GM18867 (cell line): ENCODE measurements at regions not wholly inside any gene's neighbourhood (a gene's known extent, or its start where the extent isn't known, plus 50 kb on each side); places are given as distances from the start of the nearest gene placed in this dataset.
"Not testable (repeated sequence)": the region's sequence is repeated elsewhere in the genome, so short reads cannot be mapped to it uniquely, and the experiment has no call there.

Experiments
- ATAC-seq: cut with Tn5 transposase; IDR thresholded peaks from one replicate; pipeline ENCODE4 v1.9.1; 2021; ENCODE audit warnings: mild to moderate bottlenecking, moderate library complexity; ENCODE audit not compliant: unreplicated experiment

DNA sequence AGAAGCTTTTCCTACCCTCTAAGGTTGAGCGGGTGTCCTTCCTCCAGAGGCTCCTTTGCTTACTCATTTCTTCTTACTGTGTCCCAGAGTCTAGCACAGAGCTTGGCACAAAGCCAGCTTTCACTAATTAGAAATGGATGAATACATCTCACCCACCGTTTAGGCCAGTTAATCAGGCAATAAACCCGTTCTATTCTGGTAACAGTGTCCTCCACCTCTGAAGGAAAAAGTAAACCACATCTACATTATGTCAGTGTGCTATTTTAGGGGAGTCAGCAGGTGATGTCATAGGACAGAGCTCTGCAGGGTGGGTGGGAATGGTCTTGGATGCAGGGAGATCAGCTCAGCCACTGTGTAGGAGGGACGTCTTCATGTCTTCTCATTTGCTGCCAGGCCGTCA, 109.2 kb downstream of the OSTF1 start:
- ATAC-seq = no peak

DNA sequence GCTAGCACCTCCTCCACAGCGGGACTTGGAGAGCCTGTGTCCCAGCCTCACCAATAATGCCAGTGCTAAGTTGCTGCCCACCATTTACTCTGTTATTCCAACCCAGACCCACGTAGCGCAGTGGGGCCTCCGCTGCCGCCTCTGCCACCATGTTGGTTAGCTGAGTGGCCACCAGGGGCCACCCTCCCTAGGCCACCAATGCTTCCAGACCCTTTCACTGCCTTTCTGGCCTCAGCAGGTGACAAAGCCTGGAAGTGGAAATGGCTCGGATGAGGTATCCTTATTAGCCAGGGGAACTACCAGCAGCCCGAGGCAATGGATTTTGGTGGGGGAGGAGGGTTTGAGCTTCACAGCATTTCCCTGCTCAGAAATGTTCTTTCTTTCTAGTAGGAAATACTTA, 110.1 kb downstream of the OSTF1 start:
- no peak for ATAC-seq

GRCh38 chr9:75200892-75201470, 112.7 kb downstream of the OSTF1 start:
- peak; percentile 65 for ATAC-seq

DNA sequence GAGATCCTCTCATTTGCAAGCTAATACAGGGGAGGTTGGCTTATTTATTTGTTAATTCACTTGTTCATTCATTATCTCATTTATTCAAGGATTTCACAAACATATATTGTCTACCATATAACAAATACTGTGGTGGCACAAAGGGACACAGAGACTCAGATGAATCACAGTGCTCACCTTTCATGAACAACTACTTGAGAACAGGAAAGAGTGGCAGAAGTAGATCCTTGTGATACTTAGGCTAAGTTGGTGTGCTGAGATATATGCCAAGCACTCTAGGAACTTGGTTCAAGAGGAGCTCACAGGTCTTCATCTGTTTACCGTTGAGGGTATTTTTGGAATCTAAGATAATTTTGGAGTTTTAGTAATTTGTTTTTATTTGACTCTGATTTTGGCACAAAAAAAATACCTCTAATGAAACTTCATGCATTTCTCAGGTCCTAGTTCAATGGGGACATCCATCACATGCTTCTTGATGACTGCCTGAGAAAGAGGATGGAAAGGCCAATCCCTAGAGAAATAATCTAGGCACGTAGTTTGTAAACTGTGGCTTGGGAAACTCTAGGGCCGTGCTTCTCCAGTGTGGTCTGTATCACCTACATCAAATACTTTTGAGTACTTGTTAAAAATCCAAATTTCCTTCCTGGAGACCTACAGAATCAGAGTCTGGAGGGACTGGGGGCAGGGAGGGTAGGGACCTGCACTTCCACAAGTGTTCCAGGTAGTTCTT, 113.3 kb downstream of the OSTF1 start:
- no peak for ATAC-seq

GRCh38 chr9:75207997-75208396, 119.7 kb downstream of the OSTF1 start:
- not testable (repeated sequence) for ATAC-seq

DNA sequence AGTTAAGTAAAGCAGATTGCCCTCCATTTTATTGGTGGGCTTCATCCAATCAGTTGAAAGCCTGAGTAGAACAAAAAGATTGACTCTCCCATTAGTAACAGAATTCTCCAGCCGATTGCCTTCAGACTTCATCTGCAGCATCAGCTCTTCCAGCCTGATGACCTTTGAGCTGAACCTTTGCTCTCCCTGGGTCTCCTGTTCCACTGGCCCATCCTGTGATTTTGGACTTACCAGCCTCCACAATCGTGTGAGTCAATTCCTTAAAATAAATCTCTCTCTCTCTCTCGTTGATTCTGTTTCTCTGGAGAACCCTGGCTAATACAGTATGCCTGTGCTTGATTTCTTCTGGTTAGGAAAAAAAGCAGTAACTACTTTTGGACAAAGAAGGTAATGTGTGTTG, 121.9 kb downstream of the OSTF1 start:
- ATAC-seq = no peak

DNA sequence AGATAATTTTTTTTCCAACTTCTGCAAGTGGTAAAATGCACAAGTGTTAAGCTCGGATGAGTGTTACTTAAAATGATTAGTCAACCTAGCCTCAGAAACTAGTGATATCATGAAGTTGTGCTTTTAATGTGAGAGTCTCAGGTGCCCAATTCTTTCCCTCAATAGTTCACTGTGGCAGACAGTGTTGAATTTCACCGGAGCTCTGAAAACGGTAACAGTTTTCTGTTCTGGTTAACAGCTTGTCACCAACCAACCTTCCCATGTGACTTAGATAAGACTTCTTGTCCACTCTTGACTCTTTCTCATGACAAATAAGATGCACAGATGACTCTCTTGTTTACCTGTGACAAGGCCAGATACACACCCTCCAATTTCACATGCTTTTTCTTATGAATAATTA, 125.5 kb downstream of the OSTF1 start:
- ATAC-seq = no peak

GRCh38 chr9:75226403-75227139, 138.3 kb downstream of the OSTF1 start:
- ATAC-seq = no peak

GRCh38 chr9:75228893-75229292, 140.6 kb downstream of the OSTF1 start:
- no peak for ATAC-seq

- no peak for ATAC-seq
Observed at GRCh38 chr9:75229605-75230332, 141.5 kb downstream of the OSTF1 start.

- no peak for ATAC-seq
Observed at GRCh38 chr9:75230469-75230868, 142.2 kb downstream of the OSTF1 start.

- no peak for ATAC-seq
Observed at GRCh38 chr9:75231167-75231566, 142.9 kb downstream of the OSTF1 start.

GRCh38 chr9:75233011-75233410, 144.7 kb downstream of the OSTF1 start:
- no peak for ATAC-seq

GRCh38 chr9:75235632-75236031, 147.3 kb downstream of the OSTF1 start:
- ATAC-seq = no peak

DNA sequence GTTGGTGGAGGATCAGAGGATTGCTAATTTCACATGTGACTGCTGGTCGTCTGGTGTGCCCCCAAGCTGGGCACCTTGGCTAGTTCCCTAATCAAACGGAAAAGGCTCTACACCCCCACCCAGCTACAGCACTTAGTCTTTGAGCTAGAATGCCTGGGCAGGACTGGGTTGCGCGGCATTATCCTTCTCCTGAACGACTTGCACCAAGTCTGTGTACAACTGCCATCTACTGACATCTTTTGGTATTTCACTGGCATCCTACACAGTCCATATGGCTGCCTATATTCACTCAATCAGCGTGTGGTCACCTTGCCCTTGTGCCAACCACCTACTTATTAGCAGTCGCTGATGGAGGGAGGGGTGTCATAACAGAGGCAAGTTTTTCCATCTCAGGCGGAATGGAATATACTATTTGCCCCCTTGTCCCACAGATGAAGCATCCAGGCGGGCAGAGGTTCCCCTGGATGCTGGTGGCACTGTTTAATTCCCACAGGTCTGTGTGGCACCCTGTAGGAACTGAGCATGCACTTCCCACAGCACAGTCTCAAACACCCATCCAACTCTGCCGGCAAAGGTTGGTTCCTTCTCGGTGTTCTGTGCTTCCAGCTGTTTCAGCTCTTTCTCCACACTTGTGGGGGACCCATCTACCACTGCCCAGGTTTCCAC, 150.1 kb downstream of the OSTF1 start:
- ATAC-seq = peak; percentile 96

DNA sequence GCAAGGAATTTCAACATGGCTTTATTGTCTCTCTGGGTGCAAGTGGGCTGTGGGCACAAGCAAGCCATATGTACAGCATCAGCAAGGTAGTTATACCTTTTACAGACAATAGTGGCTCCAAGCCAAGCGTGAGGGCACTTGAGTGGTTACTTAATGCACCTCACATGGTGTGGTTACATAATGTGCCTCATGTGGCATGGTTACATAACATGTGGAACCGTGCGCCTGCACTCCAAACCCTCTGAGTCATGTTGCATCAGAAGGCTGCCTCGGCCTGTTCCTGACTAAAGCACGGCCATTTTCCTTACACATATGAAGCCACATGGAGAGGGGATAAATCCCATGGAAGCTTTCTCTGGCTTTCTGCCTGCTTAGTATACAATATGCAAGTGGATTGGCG, 150.9 kb downstream of the OSTF1 start:
- ATAC-seq = no peak

- ATAC-seq = no peak
Observed at GRCh38 chr9:75242426-75242825, 154.1 kb downstream of the OSTF1 start.

DNA sequence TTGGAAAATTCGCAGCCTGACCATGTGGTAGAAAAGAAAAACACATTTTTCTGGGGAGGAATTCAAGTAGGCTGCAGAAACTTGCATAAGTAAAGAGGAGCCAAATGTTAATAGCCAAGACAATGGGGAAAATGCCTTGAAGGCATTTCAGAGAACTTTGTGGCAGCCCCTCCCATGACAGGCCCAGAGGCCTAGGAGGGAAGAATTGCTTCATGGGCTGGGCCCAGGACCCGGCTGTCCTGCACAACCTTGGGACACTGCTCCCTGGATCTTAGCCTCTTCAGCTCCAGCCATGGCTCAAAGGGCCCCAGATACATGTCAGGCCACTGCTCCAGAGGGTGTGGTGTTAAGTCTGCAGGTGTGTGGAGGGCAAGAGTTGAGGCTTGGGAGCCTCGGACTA, 158.6 kb downstream of the OSTF1 start:
- no peak for ATAC-seq

- peak; percentile 81 for ATAC-seq
Observed at GRCh38 chr9:75265525-75265972, 177.2 kb downstream of the OSTF1 start.

DNA sequence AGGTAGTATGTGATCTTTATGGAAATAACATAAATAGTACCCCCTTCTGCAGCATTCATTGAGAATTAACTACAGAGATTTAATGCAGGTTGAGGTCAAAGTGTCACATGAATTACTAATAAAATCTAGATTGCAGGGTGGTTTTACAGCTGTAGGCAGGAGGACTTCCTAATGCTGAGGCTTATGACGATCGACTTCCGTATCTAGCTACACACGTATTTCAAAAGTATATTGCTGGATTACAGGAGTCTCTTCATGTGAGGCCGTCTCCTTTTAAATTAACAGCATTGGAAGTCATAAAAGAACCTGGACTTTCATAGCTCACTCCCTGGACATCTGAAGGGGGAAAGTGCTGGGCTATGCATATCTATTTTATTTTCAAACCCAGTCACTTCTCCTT, 180.9 kb downstream of the OSTF1 start:
- no peak for ATAC-seq

DNA sequence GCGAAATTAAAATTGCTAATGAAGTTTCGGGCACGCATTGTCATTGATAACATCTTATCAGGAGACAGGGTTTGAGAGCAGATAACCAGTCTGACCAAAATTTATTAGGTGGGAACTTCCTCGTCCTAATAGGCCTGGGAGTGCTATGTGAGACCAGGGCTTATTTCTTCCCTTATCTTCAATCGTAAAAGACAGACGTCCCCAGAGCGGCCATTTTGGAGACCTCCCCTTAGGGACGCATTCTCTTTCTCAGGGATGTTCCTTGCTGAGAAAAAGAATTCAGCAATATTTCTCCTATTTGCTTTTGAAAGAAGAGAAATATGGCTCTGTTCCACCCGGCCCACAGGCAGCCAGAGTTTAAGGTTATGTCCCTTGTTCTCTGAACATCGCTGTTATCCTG, 184.7 kb downstream of the OSTF1 start:
- ATAC-seq = not testable (repeated sequence)
